SK-N-SH (cell line): ENCODE measurements at regions not wholly inside any gene's neighbourhood (a gene's known extent, or its start where the extent isn't known, plus 50 kb on each side); places are given as distances from the start of the nearest gene placed in this dataset.

Experiments used
- MXI1 ChIP-seq: IDR thresholded peaks from 2 replicates; pipeline ENCODE4 v1.6.1; 2012; ENCODE audit warnings: mild to moderate bottlenecking, low read depth, low read length, improper control_type of control experiment
- RAD21 ChIP-seq: IDR thresholded peaks from 2 replicates; pipeline ENCODE4 v1.6.1; 2012; ENCODE audit warnings: mild to moderate bottlenecking, low read length
- RCOR1 ChIP-seq: fragments of 150-350 bp; IDR thresholded peaks from 2 replicates; pipeline ENCODE4 v1.6.1; 2017; ENCODE audit warnings: antibody characterized with exemption, low read length
- TAF1 ChIP-seq: IDR thresholded peaks from 2 replicates; pipeline ENCODE4 v1.6.1; 2012; ENCODE audit warnings: low read depth, mild to moderate bottlenecking, low read length, moderate library complexity, borderline replicate concordance
- TF ChIP-seq, protein P1 (sequence below): fragments of 200-600 bp; sonication (generic); IDR thresholded peaks from 2 replicates; pipeline ENCODE4 v1.6.1; 2017; ENCODE audit warnings: antibody characterized with exemption, mild to moderate bottlenecking, moderate library complexity

DNA sequence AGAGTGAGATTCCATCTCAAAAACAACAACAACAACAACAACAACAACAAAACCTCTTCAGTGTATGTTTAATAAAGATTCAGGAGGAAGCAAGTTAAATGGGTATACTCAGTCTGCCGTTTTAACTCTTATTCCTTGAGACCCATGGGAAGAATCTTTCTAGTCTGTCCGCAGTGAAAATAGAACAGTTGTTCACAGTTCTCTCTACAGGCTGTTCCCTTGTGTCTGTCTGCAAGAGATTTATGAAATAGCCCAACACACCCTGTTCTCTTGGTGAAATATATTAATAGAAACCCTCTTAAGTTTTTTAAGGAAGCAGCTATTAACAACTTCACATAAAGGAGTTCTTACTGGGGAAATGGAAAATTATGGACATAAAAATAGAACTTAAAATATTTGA lies 682.2 kb upstream of the RAG2 start:
- TF ChIP-seq RAD21 = no peak
- TF ChIP-seq, protein P1, sequence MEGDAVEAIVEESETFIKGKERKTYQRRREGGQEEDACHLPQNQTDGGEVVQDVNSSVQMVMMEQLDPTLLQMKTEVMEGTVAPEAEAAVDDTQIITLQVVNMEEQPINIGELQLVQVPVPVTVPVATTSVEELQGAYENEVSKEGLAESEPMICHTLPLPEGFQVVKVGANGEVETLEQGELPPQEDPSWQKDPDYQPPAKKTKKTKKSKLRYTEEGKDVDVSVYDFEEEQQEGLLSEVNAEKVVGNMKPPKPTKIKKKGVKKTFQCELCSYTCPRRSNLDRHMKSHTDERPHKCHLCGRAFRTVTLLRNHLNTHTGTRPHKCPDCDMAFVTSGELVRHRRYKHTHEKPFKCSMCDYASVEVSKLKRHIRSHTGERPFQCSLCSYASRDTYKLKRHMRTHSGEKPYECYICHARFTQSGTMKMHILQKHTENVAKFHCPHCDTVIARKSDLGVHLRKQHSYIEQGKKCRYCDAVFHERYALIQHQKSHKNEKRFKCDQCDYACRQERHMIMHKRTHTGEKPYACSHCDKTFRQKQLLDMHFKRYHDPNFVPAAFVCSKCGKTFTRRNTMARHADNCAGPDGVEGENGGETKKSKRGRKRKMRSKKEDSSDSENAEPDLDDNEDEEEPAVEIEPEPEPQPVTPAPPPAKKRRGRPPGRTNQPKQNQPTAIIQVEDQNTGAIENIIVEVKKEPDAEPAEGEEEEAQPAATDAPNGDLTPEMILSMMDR = no peak
- no peak for TF ChIP-seq MXI1
- no peak for TF ChIP-seq RCOR1
- no peak for TF ChIP-seq TAF1
